GM12878 (cell line): ENCODE measurements at regions not wholly inside any gene's neighbourhood (a gene's known extent, or its start where the extent isn't known, plus 50 kb on each side); places are given as distances from the start of the nearest gene placed in this dataset.

Experiments used
- ASH2L ChIP-seq: fragments of 300-600, 200-600 bp; sonication (generic); IDR thresholded peaks from 2 replicates; pipeline ENCODE4 v1.6.1; 2017; ENCODE audit warnings: low read depth, mild to moderate bottlenecking, borderline replicate concordance
- ATF7 ChIP-seq: fragments of 450-650 bp; IDR thresholded peaks from 2 replicates; pipeline ENCODE4 v1.6.1; 2016; ENCODE audit warnings: low read depth, mild to moderate bottlenecking
- BRCA1 ChIP-seq: IDR thresholded peaks from 2 replicates; pipeline ENCODE4 v1.6.1; 2011; ENCODE audit warnings: low read depth, low read length, improper control_type of control experiment
- CBX5 ChIP-seq: sonication (generic); IDR thresholded peaks from 2 replicates; pipeline ENCODE4 v1.6.1; 2016; ENCODE audit warnings: low read depth, moderate library complexity, mild to moderate bottlenecking, inconsistent platforms
- CEBPZ ChIP-seq: fragments of 150-350 bp; IDR thresholded peaks from 2 replicates; pipeline ENCODE4 v1.6.1; 2016; ENCODE audit warnings: low read depth, low read length
- E4F1 ChIP-seq: fragments of 450-650 bp; IDR thresholded peaks from 2 replicates; pipeline ENCODE4 v1.6.1; 2018; ENCODE audit warnings: borderline replicate concordance, mild to moderate bottlenecking; ENCODE audit not compliant: partially characterized antibody
- FOXK2 ChIP-seq: fragments of 450-650 bp; IDR thresholded peaks from 2 replicates; pipeline ENCODE4 v1.6.1; 2017; ENCODE audit warnings: mild to moderate bottlenecking, moderate library complexity
- FOXM1 ChIP-seq: IDR thresholded peaks from 2 replicates; pipeline ENCODE4 v1.6.1; 2012; ENCODE audit warnings: low read depth, mild to moderate bottlenecking, inconsistent platforms, low read length, moderate library complexity
- GABPA ChIP-seq: IDR thresholded peaks from 2 replicates; pipeline ENCODE4 v1.6.1; 2014; ENCODE audit warnings: antibody characterized with exemption, low read depth, mild to moderate bottlenecking, inconsistent platforms
- HCFC1 ChIP-seq: fragments of 150-350 bp; IDR thresholded peaks from 2 replicates; pipeline ENCODE4 v1.6.1; 2014; ENCODE audit warnings: low read length
- JUND ChIP-seq: IDR thresholded peaks from 2 replicates; pipeline ENCODE4 v1.6.1; 2012; ENCODE audit warnings: low read depth, mild to moderate bottlenecking, low read length, improper control_type of control experiment, moderate library complexity
- KDM1A ChIP-seq: fragments of 200-600 bp; sonication (generic); IDR thresholded peaks from 2 replicates; pipeline ENCODE4 v1.6.1; 2016; ENCODE audit warnings: borderline replicate concordance
- MEF2A ChIP-seq: IDR thresholded peaks from 2 replicates; pipeline ENCODE4 v1.6.1; 2011; ENCODE audit warnings: low read depth, mild to moderate bottlenecking, low read length, moderate library complexity; ENCODE audit not compliant: insufficient read depth
- NFXL1 ChIP-seq: fragments of 450-650 bp; IDR thresholded peaks from 2 replicates; pipeline ENCODE4 v1.6.1; 2017; ENCODE audit warnings: antibody characterized with exemption, mild to moderate bottlenecking, borderline replicate concordance
- RAD21 ChIP-seq: IDR thresholded peaks from 2 replicates; pipeline ENCODE4 v1.6.1; 2011; ENCODE audit warnings: mild to moderate bottlenecking, low read depth, low read length, moderate library complexity; ENCODE audit not compliant: insufficient read depth
- SMARCA5 ChIP-seq: fragments of 450-650 bp; IDR thresholded peaks from 2 replicates; pipeline ENCODE4 v1.6.1; 2017; ENCODE audit warnings: mild to moderate bottlenecking
- SPI1 ChIP-seq: IDR thresholded peaks from 2 replicates; pipeline ENCODE4 v1.6.1; 2011; ENCODE audit warnings: low read depth, mild to moderate bottlenecking, low read length, moderate library complexity, borderline replicate concordance; ENCODE audit not compliant: insufficient read depth
- TCF12 ChIP-seq: IDR thresholded peaks from 2 replicates; pipeline ENCODE4 v1.6.1; 2011; ENCODE audit warnings: low read depth, mild to moderate bottlenecking, low read length
- TF ChIP-seq, protein P1 (sequence below): fragments of 450-650 bp; IDR thresholded peaks from 2 replicates; pipeline ENCODE4 v1.6.1; 2016; ENCODE audit warnings: mild to moderate bottlenecking
- TF ChIP-seq, protein P2 (sequence below): fragments of 450-650 bp; IDR thresholded peaks from 2 replicates; pipeline ENCODE4 v1.6.1; 2017; ENCODE audit warnings: antibody characterized with exemption, mild to moderate bottlenecking, moderate library complexity
- TF ChIP-seq, protein P3 (sequence below): IDR thresholded peaks from 2 replicates; pipeline ENCODE4 v1.6.1; 2012; ENCODE audit warnings: low read depth, low read length, improper control_type of control experiment

GRCh38 chr12:103102225-103102744 is 144.8 kb downstream of the ASCL1 start (continued):
- TF ChIP-seq, protein P1, sequence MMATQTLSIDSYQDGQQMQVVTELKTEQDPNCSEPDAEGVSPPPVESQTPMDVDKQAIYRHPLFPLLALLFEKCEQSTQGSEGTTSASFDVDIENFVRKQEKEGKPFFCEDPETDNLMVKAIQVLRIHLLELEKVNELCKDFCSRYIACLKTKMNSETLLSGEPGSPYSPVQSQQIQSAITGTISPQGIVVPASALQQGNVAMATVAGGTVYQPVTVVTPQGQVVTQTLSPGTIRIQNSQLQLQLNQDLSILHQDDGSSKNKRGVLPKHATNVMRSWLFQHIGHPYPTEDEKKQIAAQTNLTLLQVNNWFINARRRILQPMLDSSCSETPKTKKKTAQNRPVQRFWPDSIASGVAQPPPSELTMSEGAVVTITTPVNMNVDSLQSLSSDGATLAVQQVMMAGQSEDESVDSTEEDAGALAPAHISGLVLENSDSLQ, result no peak; the same call in 1 of the 2 replicates
- TF ChIP-seq HCFC1, result no peak
- no peak for TF ChIP-seq BRCA1
- peak; percentile 84 for TF ChIP-seq MEF2A
- no peak for TF ChIP-seq KDM1A
- TF ChIP-seq SPI1, result no peak
- peak; percentile 22; the same call in 1 of the 2 replicates for TF ChIP-seq RAD21
- no peak for TF ChIP-seq FOXK2
- peak; percentile 91 for TF ChIP-seq ATF7
- TF ChIP-seq E4F1, result no peak
- TF ChIP-seq, protein P2, sequence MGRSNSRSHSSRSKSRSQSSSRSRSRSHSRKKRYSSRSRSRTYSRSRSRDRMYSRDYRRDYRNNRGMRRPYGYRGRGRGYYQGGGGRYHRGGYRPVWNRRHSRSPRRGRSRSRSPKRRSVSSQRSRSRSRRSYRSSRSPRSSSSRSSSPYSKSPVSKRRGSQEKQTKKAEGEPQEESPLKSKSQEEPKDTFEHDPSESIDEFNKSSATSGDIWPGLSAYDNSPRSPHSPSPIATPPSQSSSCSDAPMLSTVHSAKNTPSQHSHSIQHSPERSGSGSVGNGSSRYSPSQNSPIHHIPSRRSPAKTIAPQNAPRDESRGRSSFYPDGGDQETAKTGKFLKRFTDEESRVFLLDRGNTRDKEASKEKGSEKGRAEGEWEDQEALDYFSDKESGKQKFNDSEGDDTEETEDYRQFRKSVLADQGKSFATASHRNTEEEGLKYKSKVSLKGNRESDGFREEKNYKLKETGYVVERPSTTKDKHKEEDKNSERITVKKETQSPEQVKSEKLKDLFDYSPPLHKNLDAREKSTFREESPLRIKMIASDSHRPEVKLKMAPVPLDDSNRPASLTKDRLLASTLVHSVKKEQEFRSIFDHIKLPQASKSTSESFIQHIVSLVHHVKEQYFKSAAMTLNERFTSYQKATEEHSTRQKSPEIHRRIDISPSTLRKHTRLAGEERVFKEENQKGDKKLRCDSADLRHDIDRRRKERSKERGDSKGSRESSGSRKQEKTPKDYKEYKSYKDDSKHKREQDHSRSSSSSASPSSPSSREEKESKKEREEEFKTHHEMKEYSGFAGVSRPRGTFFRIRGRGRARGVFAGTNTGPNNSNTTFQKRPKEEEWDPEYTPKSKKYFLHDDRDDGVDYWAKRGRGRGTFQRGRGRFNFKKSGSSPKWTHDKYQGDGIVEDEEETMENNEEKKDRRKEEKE, result no peak
- TF ChIP-seq JUND, result no peak
- TF ChIP-seq, protein P3, sequence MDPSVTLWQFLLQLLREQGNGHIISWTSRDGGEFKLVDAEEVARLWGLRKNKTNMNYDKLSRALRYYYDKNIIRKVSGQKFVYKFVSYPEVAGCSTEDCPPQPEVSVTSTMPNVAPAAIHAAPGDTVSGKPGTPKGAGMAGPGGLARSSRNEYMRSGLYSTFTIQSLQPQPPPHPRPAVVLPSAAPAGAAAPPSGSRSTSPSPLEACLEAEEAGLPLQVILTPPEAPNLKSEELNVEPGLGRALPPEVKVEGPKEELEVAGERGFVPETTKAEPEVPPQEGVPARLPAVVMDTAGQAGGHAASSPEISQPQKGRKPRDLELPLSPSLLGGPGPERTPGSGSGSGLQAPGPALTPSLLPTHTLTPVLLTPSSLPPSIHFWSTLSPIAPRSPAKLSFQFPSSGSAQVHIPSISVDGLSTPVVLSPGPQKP, result no peak
- no peak for TF ChIP-seq ASH2L
- TF ChIP-seq GABPA, result no peak
- TF ChIP-seq CBX5, result no peak
- no peak for TF ChIP-seq NFXL1
- TF ChIP-seq TCF12, result no peak
- TF ChIP-seq SMARCA5, result no peak
- TF ChIP-seq CEBPZ, result no peak
- peak; percentile 97 for TF ChIP-seq FOXM1
